GM19467 (cell line): ENCODE measurements at regions not wholly inside any gene's neighbourhood (a gene's known extent, or its start where the extent isn't known, plus 50 kb on each side); places are given as distances from the start of the nearest gene placed in this dataset.

Source experiments
- ATAC-seq: cut with Tn5 transposase; IDR thresholded peaks from one replicate; pipeline ENCODE4 v1.9.1; 2021; ENCODE audit warnings: mild to moderate bottlenecking, moderate library complexity; ENCODE audit not compliant: unreplicated experiment

- no peak for ATAC-seq
Measured at GRCh38 chr16:50884066-50884860, 142.4 kb downstream of the CYLD start.

GRCh38 chr16:50881956-50882355, 140.1 kb downstream of the CYLD start:
- ATAC-seq, result no peak

GRCh38 chr16:50881331-50881830, 139.5 kb downstream of the CYLD start:
- ATAC-seq, result no peak

GRCh38 chr16:50880926-50881325, 139.0 kb downstream of the CYLD start:
- ATAC-seq, result no peak

- no peak for ATAC-seq
Measured at GRCh38 chr16:50879873-50880695, 138.2 kb downstream of the CYLD start.

GRCh38 chr16:50878966-50879615, 137.2 kb downstream of the CYLD start:
- ATAC-seq, result no peak

- ATAC-seq, result no peak
Measured at GRCh38 chr16:50878536-50878935, 136.7 kb downstream of the CYLD start.

- ATAC-seq, result no peak
Measured at GRCh38 chr16:50876263-50876662, 134.4 kb downstream of the CYLD start.

- ATAC-seq, result no peak
Measured at GRCh38 chr16:50868577-50868976, 126.7 kb downstream of the CYLD start.

GRCh38 chr16:50866806-50867205, 124.9 kb downstream of the CYLD start:
- ATAC-seq, result no peak

GRCh38 chr16:50864386-50864785, 122.5 kb downstream of the CYLD start:
- no peak for ATAC-seq

GRCh38 chr16:50863644-50864144, 121.8 kb downstream of the CYLD start:
- no peak for ATAC-seq

- ATAC-seq, result no peak
Measured at GRCh38 chr16:50862818-50863643, 121.1 kb downstream of the CYLD start.

- ATAC-seq, result no peak
Measured at GRCh38 chr16:50861970-50862411, 120.1 kb downstream of the CYLD start.

- no peak for ATAC-seq
Measured at GRCh38 chr16:50861451-50861850, 119.6 kb downstream of the CYLD start.

- no peak for ATAC-seq
Measured at GRCh38 chr16:50859628-50860360, 117.9 kb downstream of the CYLD start.

- ATAC-seq, result no peak
Measured at GRCh38 chr16:50858877-50859627, 117.2 kb downstream of the CYLD start.

- ATAC-seq, result no peak
Measured at GRCh38 chr16:50858376-50858775, 116.5 kb downstream of the CYLD start.

GRCh38 chr16:50857881-50858280, 116.0 kb downstream of the CYLD start:
- no peak for ATAC-seq
